OCI-LY3 (cell line): ENCODE measurements at regions not wholly inside any gene's neighbourhood (a gene's known extent, or its start where the extent isn't known, plus 50 kb on each side); places are given as distances from the start of the nearest gene placed in this dataset.

Experiments
- H2AFZ ChIP-seq: fragments of 200-600, 300-600 bp; shearing (Covaris generic); 2 replicates; pipeline ENCODE4 v1.6.0; 2014; ENCODE audit warnings: antibody characterized with exemption, low read depth, low read length
- H3K27ac ChIP-seq: fragments of 200-600, 300-600 bp; sonication (generic); 2 replicates; pipeline ENCODE4 v1.5.1; 2014; ENCODE audit warnings: mild to moderate bottlenecking, low read length, moderate library complexity, mixed read lengths
- H3K27me3 ChIP-seq: fragments of 200-600, 300-600 bp; sonication (generic); 2 replicates; pipeline ENCODE4 v1.6.1; 2014; ENCODE audit warnings: low read depth, low read length, mixed read lengths
- H3K36me3 ChIP-seq: fragments of 200-600, 300-600 bp; sonication (generic); replicated peaks from 2 replicates; pipeline ENCODE3; 2014; ENCODE audit warnings: low read depth, low read length, mixed read lengths
- H3K4me1 ChIP-seq: fragments of 300-600, 200-600 bp; sonication (generic); 2 replicates; pipeline ENCODE4 v1.6.1; 2014; ENCODE audit warnings: low read length, mixed read lengths
- H3K4me2 ChIP-seq: fragments of 200-600, 300-600 bp; sonication (generic); 2 replicates; pipeline ENCODE4 v1.6.1; 2014; ENCODE audit warnings: low read length, mixed read lengths
- H3K4me3 ChIP-seq: fragments of 300-600, 200-600 bp; sonication (generic); 2 replicates; pipeline ENCODE4 v1.5.1; 2014; ENCODE audit warnings: antibody characterized with exemption, mild to moderate bottlenecking, low read length, moderate library complexity
- H3K79me2 ChIP-seq: fragments of 300-600, 200-600 bp; shearing (Covaris generic); 2 replicates; pipeline ENCODE4 v1.6.1; 2014; ENCODE audit warnings: mild to moderate bottlenecking, low read length, mixed read lengths
- H3K9ac ChIP-seq: fragments of 300-600, 200-600 bp; shearing (Covaris generic); 2 replicates; pipeline ENCODE4 v1.6.0; 2014; ENCODE audit warnings: mild to moderate bottlenecking, low read length, moderate library complexity
- H3K9me3 ChIP-seq: fragments of 200-600, 300-600 bp; shearing (Covaris generic); 2 replicates; pipeline ENCODE4 v1.6.1; 2014; ENCODE audit warnings: low read length, mixed read lengths; ENCODE audit not compliant: insufficient read depth
- H4K20me1 ChIP-seq: fragments of 200-600, 300-600 bp; sonication (generic); 2 replicates; pipeline ENCODE4 v1.6.1; 2016; ENCODE audit warnings: low read length, mixed read lengths; ENCODE audit not compliant: insufficient read depth
- CTCF ChIP-seq: fragments of 200-600, 300-600 bp; sonication (generic); IDR thresholded peaks from 2 replicates; pipeline ENCODE4 v1.5.1; 2014; ENCODE audit warnings: antibody characterized with exemption, low read length, low read depth
- EZH2phosphoT487 ChIP-seq: fragments of 200-600 bp; shearing (Covaris generic); IDR thresholded peaks from 2 replicates; pipeline ENCODE4 v1.6.1; 2018; ENCODE audit warnings: antibody characterized with exemption, mixed run types, low read depth

- Histone ChIP-seq H3K79me2 (no peaks in the 10 kb centered on the region), H3K9me3 (no peaks in the 10 kb centered on the region), H3K4me2 (no peak overlapping the region), H3K27me3 (no peaks in the 10 kb centered on the region), H3K9ac (no peak overlapping the region), H2AFZ (no peak overlapping the region), H3K4me1 (no peaks in the 10 kb centered on the region), H4K20me1 (no peaks in the 10 kb centered on the region), H3K27ac (no peak overlapping the region), H3K36me3 (no peaks in the 10 kb centered on the region), H3K4me3 (no peak overlapping the region)
- no peak for TF ChIP-seq CTCF
- TF ChIP-seq EZH2phosphoT487: no peak
Measured at GRCh38 chr10:4343091-4343490, 482.9 kb upstream of the AKR1E2 start.

- Histone ChIP-seq H3K9ac (no peak overlapping the region), H2AFZ (no peak overlapping the region), H3K4me3 (no peak overlapping the region), H3K36me3 (peaks cover 10% of the 10 kb centered on the region), H3K79me2 (no peaks in the 10 kb centered on the region), H4K20me1 (no peaks in the 10 kb centered on the region), H3K4me1 (no peaks in the 10 kb centered on the region), H3K27me3 (no peaks in the 10 kb centered on the region), H3K9me3 (peaks cover 13% of the 10 kb centered on the region; the same call in 1 of the 2 replicates), H3K27ac (no peak overlapping the region), H3K4me2 (no peak overlapping the region)
- TF ChIP-seq CTCF: no peak
- TF ChIP-seq EZH2phosphoT487: no peak
Measured at GRCh38 chr10:4338768-4339167, 487.2 kb upstream of the AKR1E2 start.

- no peaks in the 10 kb centered on the region for H3K27me3 ChIP-seq
- no peak overlapping the region for H3K4me3 ChIP-seq
- H3K79me2 ChIP-seq: no peaks in the 10 kb centered on the region
- H3K4me1 ChIP-seq: no peaks in the 10 kb centered on the region; the same call in 1 of the 2 replicates
- peaks cover 16% of the 10 kb centered on the region for H3K36me3 ChIP-seq
- no peak for TF ChIP-seq EZH2phosphoT487
- TF ChIP-seq CTCF: no peak
- no peak overlapping the region for H3K4me2 ChIP-seq
- peaks cover 23% of the 10 kb centered on the region for H3K9me3 ChIP-seq
- no peak overlapping the region for H3K9ac ChIP-seq
- no peak overlapping the region for H3K27ac ChIP-seq
- H4K20me1 ChIP-seq: no peaks in the 10 kb centered on the region
- no peak overlapping the region for H2AFZ ChIP-seq
Measured at GRCh38 chr10:4337563-4337962, 488.4 kb upstream of the AKR1E2 start.

GRCh38 chr10:4334871-4335270 is 491.1 kb upstream of the AKR1E2 start:
- Histone ChIP-seq H2AFZ (no peak overlapping the region), H3K79me2 (no peaks in the 10 kb centered on the region), H3K36me3 (peaks cover 23% of the 10 kb centered on the region), H3K4me1 (no peaks in the 10 kb centered on the region; the same call in 1 of the 2 replicates), H3K9ac (no peak overlapping the region), H3K27me3 (no peaks in the 10 kb centered on the region), H4K20me1 (no peaks in the 10 kb centered on the region), H3K4me2 (no peak overlapping the region), H3K27ac (no peak overlapping the region), H3K9me3 (peaks cover 27% of the 10 kb centered on the region), H3K4me3 (no peak overlapping the region)
- no peak for TF ChIP-seq CTCF
- TF ChIP-seq EZH2phosphoT487: no peak
